ENCODE measurements at regions not wholly inside any gene's neighbourhood (a gene's known extent, or its start where the extent isn't known, plus 50 kb on each side); places are given as distances from the start of the nearest gene placed in this dataset.

DNA sequence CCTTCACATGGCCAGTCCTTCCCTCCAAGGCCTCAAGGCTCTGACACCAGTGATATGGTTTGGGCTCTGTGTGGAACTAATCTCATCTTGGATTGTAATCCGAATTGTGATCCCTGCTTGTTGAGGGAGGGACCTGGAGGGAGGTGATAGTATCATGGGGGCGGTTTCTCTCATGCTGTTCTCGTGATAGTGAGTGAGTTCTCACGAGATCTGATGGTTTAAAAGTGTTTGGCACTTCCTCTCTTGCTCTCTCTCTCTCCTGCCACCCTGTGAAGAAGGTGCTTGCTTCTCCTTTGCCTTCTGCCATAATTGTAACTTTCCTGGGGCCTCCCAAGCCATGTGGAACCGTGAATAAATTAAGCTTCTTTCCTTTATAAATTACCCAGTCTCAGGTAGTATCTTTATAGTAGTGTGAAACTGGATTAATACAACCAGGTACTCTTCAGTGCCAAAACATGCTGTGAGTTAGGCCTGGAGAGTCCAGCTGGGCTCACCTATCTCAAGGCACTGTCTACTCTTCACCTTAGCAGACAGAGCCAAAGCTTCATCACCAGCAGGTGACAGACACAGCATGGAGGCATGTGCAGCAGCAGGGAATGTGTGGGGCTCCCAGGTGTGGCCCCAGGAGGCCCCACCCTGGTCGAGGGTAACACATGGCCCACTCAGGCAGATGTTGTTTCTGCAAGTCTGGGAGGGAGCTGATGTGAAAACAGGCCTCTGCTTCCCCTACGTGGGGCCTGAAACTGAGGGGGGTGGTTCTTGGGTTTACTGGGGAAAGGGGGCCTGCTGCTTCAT is 97.5 kb upstream of the CDYL start:
- DNase-seq (ENCODE audit: extremely low spot score, insufficient read length, low read depth) (no peak), FAIRE-seq (no peak)

GRCh38 chr6:4677751-4678065 is 98.5 kb upstream of the CDYL start:
- FAIRE-seq (no peak), DNase-seq (ENCODE audit: extremely low spot score, insufficient read length, low read depth) (no peak)

DNA sequence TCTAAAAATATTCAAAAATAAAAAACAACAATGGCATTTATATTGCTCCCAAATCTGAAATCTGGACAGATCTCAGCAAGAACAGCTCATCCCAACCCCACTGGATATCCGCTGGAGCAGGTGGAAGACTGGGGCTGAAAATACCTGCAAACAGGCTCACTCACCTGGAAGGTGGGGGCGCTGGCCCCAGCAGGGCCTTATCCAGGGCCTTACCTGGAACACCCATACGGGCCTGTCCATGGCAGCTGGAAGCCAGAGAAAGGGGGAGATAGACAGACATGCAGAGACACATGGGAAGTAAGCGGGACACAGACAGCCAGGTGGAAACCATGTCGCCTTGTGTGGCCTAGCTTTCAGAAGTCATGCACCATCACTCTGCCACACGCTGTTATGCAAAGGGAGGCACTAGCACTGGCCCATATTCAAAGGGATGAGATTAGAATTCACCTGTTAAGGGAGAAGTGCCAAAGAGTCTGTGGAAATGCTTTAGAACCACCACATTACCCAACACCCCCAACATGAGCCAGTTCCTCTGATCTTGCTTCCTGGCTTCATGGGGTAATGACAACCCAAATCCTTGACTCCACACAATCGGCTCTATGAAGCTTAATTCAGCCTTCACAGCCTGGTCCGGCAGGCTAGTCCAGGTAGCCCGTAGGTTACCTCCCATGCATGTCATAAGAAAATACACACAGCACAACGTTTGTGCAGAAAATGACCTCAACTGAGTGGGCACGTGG is 99.0 kb upstream of the CDYL start:
- FAIRE-seq: no peak
- DNase-seq (ENCODE audit: extremely low spot score, insufficient read length, low read depth): no peak

DNA sequence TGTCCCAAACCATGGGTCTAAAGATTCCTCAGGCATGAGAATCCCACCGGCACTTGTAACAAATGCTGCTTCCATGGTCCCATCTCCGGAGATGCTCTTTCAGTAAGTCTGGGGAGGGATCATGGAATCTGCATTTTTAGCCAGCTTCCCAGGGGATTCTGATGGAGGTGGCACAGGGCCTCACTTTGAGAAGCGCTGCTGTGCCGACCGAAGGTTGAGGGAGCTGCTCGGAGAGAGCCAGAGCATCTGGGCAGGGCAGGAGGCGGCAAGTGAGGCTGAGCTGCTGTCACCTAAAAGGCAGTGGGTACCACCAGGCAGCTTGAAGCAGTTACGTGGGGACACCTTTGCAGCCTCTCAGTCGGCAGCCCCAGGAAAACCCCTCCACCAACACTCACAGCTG is 100.2 kb upstream of the CDYL start:
- FAIRE-seq (no peak), DNase-seq (ENCODE audit: extremely low spot score, insufficient read length, low read depth) (no peak)

DNA sequence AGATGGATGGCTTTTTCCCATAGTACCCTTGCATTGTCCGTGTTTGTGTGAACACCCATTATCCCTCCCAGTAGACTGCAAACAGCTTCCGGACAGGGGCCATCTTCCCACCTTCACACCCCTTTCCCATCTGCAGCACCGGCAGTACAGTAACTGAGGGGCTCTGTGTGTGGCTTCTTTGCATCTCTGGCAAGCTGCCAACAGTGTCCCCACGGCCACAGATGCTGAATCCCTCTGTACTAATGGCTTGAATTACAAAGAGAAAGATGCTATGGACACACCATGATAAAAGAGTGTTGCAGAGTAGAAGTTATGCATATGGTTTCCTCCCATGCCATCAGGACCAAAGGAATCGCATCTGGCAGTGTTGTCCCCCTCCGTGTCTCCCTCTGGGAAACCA is 101.1 kb upstream of the CDYL start:
- no peak for DNase-seq (ENCODE audit: extremely low spot score, insufficient read length, low read depth)
- no peak for FAIRE-seq

- no peak for DNase-seq (ENCODE audit: extremely low spot score, insufficient read length, low read depth)
- no peak for FAIRE-seq
These were observed 102.3 kb upstream of the CDYL start for GRCh38 chr6:4673861-4674260.

- FAIRE-seq (no peak), DNase-seq (ENCODE audit: extremely low spot score, insufficient read length, low read depth) (no peak)
These were observed 103.4 kb upstream of the CDYL start for GRCh38 chr6:4672772-4673171.

- no peak for DNase-seq (ENCODE audit: extremely low spot score, insufficient read length, low read depth)
- FAIRE-seq: no peak
These were observed 104.6 kb upstream of the CDYL start for GRCh38 chr6:4671587-4672115.

- no peak for DNase-seq (ENCODE audit: extremely low spot score, insufficient read length, low read depth)
- FAIRE-seq: no peak
These were observed 105.3 kb upstream of the CDYL start for GRCh38 chr6:4670824-4671409.

DNA sequence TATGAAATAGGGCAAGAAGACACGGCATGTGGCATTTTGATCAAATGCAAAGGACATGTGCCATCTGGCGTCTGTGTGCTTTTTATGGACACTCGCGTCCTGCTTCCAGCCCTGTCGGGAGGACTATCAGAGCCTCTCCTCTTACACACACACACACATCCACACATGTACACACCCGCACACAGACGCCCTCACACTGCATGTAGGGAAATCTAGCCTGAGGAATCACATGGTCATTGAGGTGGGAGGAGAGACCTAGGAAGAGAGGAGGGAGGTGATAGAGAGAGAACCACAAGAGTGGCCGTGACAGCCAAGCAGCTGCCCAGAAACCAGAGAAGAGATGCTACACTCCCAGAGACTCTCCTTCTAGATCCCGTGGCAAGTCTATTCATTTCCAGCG is 105.9 kb upstream of the CDYL start:
- DNase-seq (ENCODE audit: extremely low spot score, insufficient read length, low read depth) (no peak), FAIRE-seq (no peak)

GRCh38 chr6:4668271-4669179 is 107.7 kb upstream of the CDYL start:
- DNase-seq (ENCODE audit: extremely low spot score, insufficient read length, low read depth): no peak
- no peak for FAIRE-seq

GRCh38 chr6:4667591-4667990 is 108.6 kb upstream of the CDYL start:
- no peak for DNase-seq (ENCODE audit: extremely low spot score, insufficient read length, low read depth)
- FAIRE-seq: no peak

- no peak for FAIRE-seq
- DNase-seq (ENCODE audit: extremely low spot score, insufficient read length, low read depth): no peak
These were observed 109.2 kb upstream of the CDYL start for GRCh38 chr6:4666886-4667513.

DNA sequence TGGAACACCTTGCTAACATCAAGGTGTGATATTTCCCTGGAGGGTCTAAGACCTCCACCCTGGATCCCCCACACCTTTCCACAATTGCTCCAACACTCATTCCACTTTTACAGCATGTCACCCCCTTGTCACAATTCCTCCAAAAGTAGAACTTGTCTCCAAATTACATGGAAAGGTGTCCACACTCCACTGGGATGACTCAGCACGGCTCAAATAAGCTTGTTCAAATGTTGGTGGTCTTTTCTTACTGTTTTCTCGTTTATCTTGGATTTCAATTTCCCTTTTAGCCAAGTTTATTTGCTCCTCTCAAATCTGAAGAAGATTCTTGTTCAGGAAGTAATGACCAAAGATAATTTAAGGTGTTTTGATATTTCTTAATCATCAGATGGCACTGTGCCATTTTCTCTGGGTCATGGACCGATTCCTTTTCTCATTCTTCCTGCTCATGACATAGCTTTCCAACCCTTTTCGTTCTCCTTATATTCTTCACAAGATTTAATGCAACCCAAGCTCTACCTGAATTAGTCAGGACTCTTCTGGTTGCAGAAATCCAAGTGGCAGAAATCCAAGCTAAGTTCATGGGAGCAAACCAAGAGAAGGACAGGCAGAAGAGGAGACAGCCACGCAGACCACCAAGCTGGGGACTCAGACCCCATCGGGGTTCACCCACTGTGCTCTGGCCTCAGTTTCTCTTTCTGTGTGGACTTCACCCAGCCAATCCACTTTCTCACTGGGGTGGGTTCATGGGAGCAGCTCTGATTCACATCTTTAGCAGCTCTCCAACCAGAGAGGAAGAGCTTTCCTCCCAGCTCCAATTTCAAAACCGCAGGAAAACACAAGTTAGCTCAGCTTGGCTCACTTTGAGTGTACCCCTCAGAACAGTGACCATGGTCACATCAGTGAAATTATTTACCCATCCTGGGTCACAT is 110.5 kb upstream of the CDYL start:
- FAIRE-seq: no peak
- DNase-seq (ENCODE audit: extremely low spot score, insufficient read length, low read depth): no peak

DNA sequence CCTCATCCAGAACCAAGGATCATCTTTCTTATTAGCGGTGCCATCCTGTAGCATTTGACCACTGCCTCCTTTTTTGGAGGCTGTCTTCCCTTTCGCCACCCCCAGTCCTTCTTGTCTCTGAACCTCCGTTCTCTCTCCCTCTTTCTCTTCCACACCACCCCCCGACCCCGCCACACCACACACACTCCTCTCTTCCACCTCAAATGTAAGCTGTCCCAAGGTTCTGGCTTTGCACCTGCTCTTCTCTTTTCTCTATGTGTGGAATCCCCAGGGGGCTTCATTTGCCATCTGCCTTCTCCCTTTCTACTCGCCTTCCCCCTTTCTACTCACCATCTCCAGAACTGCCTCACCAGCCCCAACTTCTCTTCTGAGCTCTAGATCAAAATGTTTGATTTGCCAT is 111.3 kb upstream of the CDYL start:
- DNase-seq (ENCODE audit: extremely low spot score, insufficient read length, low read depth) (no peak), FAIRE-seq (no peak)

GRCh38 chr6:4664117-4664626 is 112.0 kb upstream of the CDYL start:
- FAIRE-seq (no peak), DNase-seq (ENCODE audit: extremely low spot score, insufficient read length, low read depth) (no peak)

DNA sequence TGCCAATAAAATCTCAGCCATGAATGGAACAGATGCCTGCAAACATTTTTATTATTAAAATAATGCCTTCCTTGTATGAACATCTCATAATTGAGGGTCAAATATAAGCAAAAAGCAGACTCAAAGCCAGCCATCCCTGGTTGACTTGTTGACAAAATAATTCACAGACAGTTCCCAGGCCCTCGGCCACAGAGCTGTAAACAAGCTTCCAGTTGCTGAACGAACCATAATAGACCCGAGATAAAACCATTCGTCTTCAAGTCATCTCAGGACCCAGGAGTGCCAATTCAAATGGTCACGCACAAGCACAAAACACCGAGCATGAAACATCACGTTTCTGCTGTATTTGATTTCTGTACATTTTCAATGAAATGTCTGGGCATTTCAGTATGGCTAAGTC is 113.3 kb upstream of the CDYL start:
- no peak for FAIRE-seq
- no peak for DNase-seq (ENCODE audit: extremely low spot score, insufficient read length, low read depth)

DNA sequence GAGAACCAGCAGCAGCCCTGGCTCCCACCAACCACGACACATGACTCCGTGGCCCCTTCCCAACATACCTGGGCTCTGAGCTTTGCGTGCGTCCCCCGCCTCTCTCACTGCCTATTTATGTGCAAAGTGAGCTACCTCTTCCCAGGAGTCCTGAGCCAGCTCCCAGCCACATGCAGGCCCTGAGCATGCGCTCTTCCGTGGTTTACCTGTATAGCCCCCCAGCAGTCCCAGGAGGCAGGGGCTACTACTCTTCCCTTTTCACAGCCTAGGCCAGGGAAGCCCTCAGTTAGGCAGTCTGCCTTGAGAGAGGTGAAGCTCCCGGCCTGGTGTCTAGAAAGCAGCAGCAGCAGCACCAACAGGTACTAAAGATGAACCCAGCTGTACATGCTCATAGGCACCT is 114.8 kb upstream of the CDYL start:
- FAIRE-seq (no peak), DNase-seq (ENCODE audit: extremely low spot score, insufficient read length, low read depth) (no peak)
